H1 (cell line): ENCODE measurements at regions not wholly inside any gene's neighbourhood (a gene's known extent, or its start where the extent isn't known, plus 50 kb on each side); places are given as distances from the start of the nearest gene placed in this dataset.

Experiments used
- CTCF ChIA-PET: fragments of 300-600 bp; sonication (Branson Sonifier 250); formaldehyde crosslinking; loops from one replicate; lab custom pipeline; 2021; ENCODE audit not compliant: partially characterized antibody; lab: Charles Lee
- POLR2A ChIA-PET: fragments of 300-600 bp; sonication (Branson Sonifier 250); formaldehyde crosslinking; loops from one replicate; lab custom pipeline; 2021; ENCODE audit warnings: inconsistent platforms; ENCODE audit not compliant: partially characterized antibody; lab: Charles Lee
- DNase-seq, 2 experiments: peaks; one replicate each; pipeline versions ENCODE4 v3.0.0 to v3.0.0-alpha.2; 2010 to 2022; ENCODE audit warnings: low spot score in 2 of 2, low read depth in 1 of 2, mixed read lengths in 1 of 2
- FAIRE-seq: peaks from 2 replicates; lab custom pipeline; 2011; peaks lifted over from hg19 to GRCh38; lab: Jason Lieb, UNC
- H2AFZ ChIP-seq: 2 replicates; pipeline ENCODE4 v1.8.1; 2012; ENCODE audit warnings: low read length, inconsistent platforms
- H2AK5ac ChIP-seq: 2 replicates; pipeline ENCODE4 v1.6.1; 2013; ENCODE audit warnings: low read depth, low read length
- H2BK120ac ChIP-seq: replicated peaks from 2 replicates; pipeline ENCODE3; 2013; ENCODE audit warnings: low read depth, low read length, inconsistent platforms
- H2BK12ac ChIP-seq: 2 replicates; pipeline ENCODE4 v1.6.1; 2013; ENCODE audit warnings: low read depth, low read length
- H2BK15ac ChIP-seq: 2 replicates; pipeline ENCODE4 v1.6.1; 2013; ENCODE audit warnings: low read length
- H2BK20ac ChIP-seq: 2 replicates; pipeline ENCODE4 v1.6.1; 2013; ENCODE audit warnings: low read length
- H2BK5ac ChIP-seq: 2 replicates; pipeline ENCODE4 v1.6.1; 2013; ENCODE audit warnings: low read depth, low read length
- H3K14ac ChIP-seq: 2 replicates; pipeline ENCODE4 v1.6.1; 2013; ENCODE audit warnings: inconsistent platforms; ENCODE audit not compliant: insufficient read length
- H3K18ac ChIP-seq: 2 replicates; pipeline ENCODE4 v1.6.1; 2013; ENCODE audit warnings: low read length; ENCODE audit errors: extremely low read depth
- H3K23ac ChIP-seq: 2 replicates; pipeline ENCODE4 v1.6.1; 2013; ENCODE audit warnings: inconsistent platforms; ENCODE audit not compliant: insufficient read length
- H3K23me2 ChIP-seq: 2 replicates; pipeline ENCODE4 v1.6.1; 2013; ENCODE audit warnings: low read depth, low read length
- H3K27ac ChIP-seq: 2 replicates; pipeline ENCODE4 v1.6.1; 2011; ENCODE audit warnings: low read depth, low read length, inconsistent platforms
- H3K27me3 ChIP-seq, 4 experiments: replicated peaks in 1 of 4; 1 replicate in 1 of 4; 2 replicates in 3 of 4; pipeline versions ENCODE4 v1.6.1 to v1.8.1; 2011 to 2013; ENCODE audit warnings: low read length in 3 of 4, mild to moderate bottlenecking in 3 of 4, inconsistent platforms in 2 of 4, mixed read lengths in 2 of 4, moderate library complexity in 1 of 4; ENCODE audit not compliant: control insufficient read depth in 3 of 4, insufficient read depth in 3 of 4; ENCODE audit errors: extremely low read depth in 1 of 4
- H3K36me3 ChIP-seq, 4 experiments: 2 replicates each; pipeline versions ENCODE4 v1.6.1 to v1.8.1; 2011 to 2013; ENCODE audit warnings: mild to moderate bottlenecking in 4 of 4, low read length in 3 of 4, moderate library complexity in 2 of 4, control low read depth in 1 of 4, inconsistent platforms in 1 of 4; ENCODE audit not compliant: insufficient read depth in 4 of 4, control insufficient read depth in 2 of 4
- H3K4ac ChIP-seq: replicated peaks from 2 replicates; pipeline ENCODE3; 2013; ENCODE audit warnings: low read length, low read depth, mixed read lengths, inconsistent platforms; ENCODE audit not compliant: insufficient read length
- H3K4me1 ChIP-seq, 4 experiments: replicated peaks in 1 of 4; 1 replicate in 1 of 4; 2 replicates in 3 of 4; pipeline versions ENCODE4 v1.6.1 to v1.8.1; 2011 to 2013; ENCODE audit warnings: low read length in 3 of 4, inconsistent platforms in 2 of 4, mixed read lengths in 1 of 4; ENCODE audit not compliant: insufficient read depth in 4 of 4, control insufficient read depth in 3 of 4
- H3K4me2 ChIP-seq, 2 experiments: 2 replicates each; pipeline versions ENCODE4 v1.6.1 to v1.8.1; 2011 to 2013; ENCODE audit warnings: low read depth in 2 of 2, low read length in 2 of 2, control low read depth in 1 of 2, inconsistent platforms in 1 of 2, mild to moderate bottlenecking in 1 of 2; ENCODE audit not compliant: insufficient read depth in 1 of 2
- H3K4me3 ChIP-seq, 4 experiments: fragments of 200-600, 300-600 bp in 1 of 4; sonication (generic), shearing (Covaris generic), sonication (Bioruptor Twin) in 1 of 4; 2 replicates each; pipeline versions ENCODE4 v1.5.1 to v1.8.1; 2011 to 2016; ENCODE audit warnings: low read length in 4 of 4, low read depth in 3 of 4, control low read depth in 2 of 4, inconsistent platforms in 2 of 4, mild to moderate bottlenecking in 2 of 4, mixed read lengths in 1 of 4, moderate library complexity in 1 of 4; ENCODE audit not compliant: insufficient read depth in 2 of 4; ENCODE audit errors: extremely low read depth in 1 of 4
- H3K56ac ChIP-seq: replicated peaks from 2 replicates; pipeline ENCODE3; 2013; ENCODE audit warnings: low read depth, mild to moderate bottlenecking, mixed read lengths, low read length, inconsistent platforms; ENCODE audit not compliant: insufficient read length
- H3K79me1 ChIP-seq: 2 replicates; pipeline ENCODE4 v1.6.1; 2013; ENCODE audit warnings: low read depth, low read length, control low read depth
- H3K79me2 ChIP-seq, 2 experiments: 2 replicates each; pipeline versions ENCODE4 v1.6.1 to v1.8.1; 2012 to 2013; ENCODE audit warnings: low read length in 2 of 2, mild to moderate bottlenecking in 2 of 2, inconsistent platforms in 1 of 2; ENCODE audit not compliant: insufficient read depth in 2 of 2, control insufficient read depth in 1 of 2
- H3K9ac ChIP-seq, 4 experiments: replicated peaks in 1 of 4; 1 replicate in 1 of 4; 2 replicates in 3 of 4; pipeline versions ENCODE4 v1.6.1 to v1.8.1; 2011 to 2013; ENCODE audit warnings: low read depth in 3 of 4, low read length in 3 of 4, control low read depth in 2 of 4, mild to moderate bottlenecking in 2 of 4, moderate library complexity in 2 of 4, inconsistent platforms in 1 of 4; ENCODE audit errors: extremely low read depth in 1 of 4
- H3K9me3 ChIP-seq, 2 experiments: 2 replicates each; pipeline versions ENCODE4 v1.6.1 to v1.8.1; 2012 to 2013; ENCODE audit warnings: mild to moderate bottlenecking in 2 of 2, moderate library complexity in 2 of 2, control low read depth in 1 of 2, inconsistent platforms in 1 of 2, low read depth in 1 of 2, low read length in 1 of 2, mixed read lengths in 1 of 2; ENCODE audit not compliant: insufficient read depth in 2 of 2
- H4K20me1 ChIP-seq, 2 experiments: replicated peaks in 1 of 2; 2 replicates each; pipeline versions ENCODE3 to v1.8.1; 2011 to 2013; ENCODE audit warnings: inconsistent platforms in 2 of 2, low read length in 2 of 2, mild to moderate bottlenecking in 1 of 2; ENCODE audit not compliant: insufficient read depth in 2 of 2, control insufficient read depth in 1 of 2
- H4K5ac ChIP-seq: 2 replicates; pipeline ENCODE4 v1.6.1; 2013; ENCODE audit warnings: low read length, low read depth, mixed read lengths, inconsistent platforms; ENCODE audit not compliant: insufficient read length
- H4K8ac ChIP-seq: 2 replicates; pipeline ENCODE4 v1.8.0; 2013; ENCODE audit warnings: mild to moderate bottlenecking, moderate library complexity, low read length, inconsistent platforms; ENCODE audit not compliant: insufficient read depth; ENCODE audit errors: extremely low read depth
- H4K91ac ChIP-seq: replicated peaks from 2 replicates; pipeline ENCODE3; 2013; ENCODE audit warnings: low read length, mixed read lengths, inconsistent platforms; ENCODE audit not compliant: insufficient read length
- E2F6 ChIP-seq: IDR thresholded peaks from 2 replicates; pipeline ENCODE4 v1.6.1; 2012; ENCODE audit warnings: inconsistent platforms
- KDM5A ChIP-seq: fragments of 200-600 bp; IDR thresholded peaks from 2 replicates; pipeline ENCODE4 v1.7.1; 2012; ENCODE audit warnings: mild to moderate bottlenecking, low read length, inconsistent platforms, mixed read lengths
- SP4 ChIP-seq: IDR thresholded peaks from 2 replicates; pipeline ENCODE4 v1.6.1; 2012; ENCODE audit warnings: low read length, inconsistent platforms
- SUZ12 ChIP-seq: fragments of 200-600 bp; sonication (generic); IDR thresholded peaks from 2 replicates; pipeline ENCODE4 v1.6.1; 2012; ENCODE audit warnings: mild to moderate bottlenecking, inconsistent platforms, low read length, moderate library complexity, mixed read lengths
- TCF12 ChIP-seq: IDR thresholded peaks from 2 replicates; pipeline ENCODE4 v1.6.1; 2011; ENCODE audit warnings: low read depth, mild to moderate bottlenecking, low read length
- WGBS, 2 experiments: shearing (Covaris generic) in 1 of 2; methylation state at CpG; one replicate each; pipeline versions ENCODE4 v1.1.6 to v1.1.7; 2013 to 2015; ENCODE audit warnings: low lambda C conversion rate in 2 of 2, mixed read lengths in 2 of 2, inconsistent platforms in 1 of 2, low coverage in 1 of 2, missing lambda C conversion rate in 1 of 2; ENCODE audit not compliant: insufficient replicate concordance in 2 of 2, insufficient coverage in 1 of 2, insufficient read length in 1 of 2; ENCODE audit errors: extremely low coverage in 1 of 2, missing lambda C conversion rate in 1 of 2; 5-methylcytosine and 5-hydroxymethylcytosine counted together

DNA sequence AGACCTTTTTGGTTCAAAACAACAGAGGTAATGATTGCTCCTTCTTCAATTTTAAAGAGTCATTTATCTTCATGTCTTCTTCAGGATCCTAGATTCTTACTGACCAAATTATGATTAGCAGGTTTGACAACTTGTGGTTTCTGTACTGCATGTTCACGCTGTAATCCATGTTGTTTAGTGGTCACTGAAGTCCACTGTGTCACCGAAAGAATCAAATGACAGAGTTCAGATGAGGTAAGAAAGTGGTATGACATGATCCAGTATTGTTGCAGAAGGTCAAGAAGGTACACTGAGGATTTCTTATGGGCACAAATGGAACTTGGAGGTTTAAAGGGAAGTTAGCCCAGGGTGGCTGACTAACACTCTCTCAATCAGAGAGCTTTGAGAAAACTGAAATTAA lies 649.2 kb downstream of the EFNA5 start:
- H4K5ac ChIP-seq, result no peak overlapping the region
- H3K79me1 ChIP-seq, result no peaks in the 10 kb centered on the region
- H2BK15ac ChIP-seq, result no peak overlapping the region
- H3K4me3 ChIP-seq, result no peak overlapping the region
- H3K18ac ChIP-seq, result no peak overlapping the region
- no peak overlapping the region for H3K23ac ChIP-seq
- H3K23me2 ChIP-seq, result no peaks in the 10 kb centered on the region
- no peak overlapping the region for H2BK12ac ChIP-seq
- H4K8ac ChIP-seq, result no peak overlapping the region
- H2BK5ac ChIP-seq, result no peak overlapping the region
- 92% methylated on average over 2 of the region's 2 CpGs; no CpG with 5 or more reads in 1 of the 2 experiments for WGBS, 2 experiments
- no peak overlapping the region for H3K27ac ChIP-seq
- H3K27me3 ChIP-seq, result no peaks in the 10 kb centered on the region
- H4K91ac ChIP-seq, result no peak overlapping the region
- no peaks in the 10 kb centered on the region for H3K9me3 ChIP-seq
- no peak overlapping the region for H3K9ac ChIP-seq
- FAIRE-seq, result no peak
- H2BK120ac ChIP-seq, result no peak overlapping the region
- POLR2A ChIA-PET, result no interaction called here
- H3K56ac ChIP-seq, result no peak overlapping the region
- H3K4me1 ChIP-seq, result peaks cover 0 to 8% (median 2%) of the 10 kb centered on the region in 4 experiments; a peak in 2 of 7 replicates
- H3K36me3 ChIP-seq, result no peaks in the 10 kb centered on the region
- DNase-seq, result no peak
- no peak overlapping the region for H2AFZ ChIP-seq
- no peaks in the 10 kb centered on the region for H3K79me2 ChIP-seq
- CTCF ChIA-PET, result no interaction called here
- H2BK20ac ChIP-seq, result no peak overlapping the region
- H3K4ac ChIP-seq, result no peak overlapping the region
- H3K14ac ChIP-seq, result no peak overlapping the region
- no peak overlapping the region for H3K4me2 ChIP-seq
- H2AK5ac ChIP-seq, result no peak overlapping the region
- no peaks in the 10 kb centered on the region for H4K20me1 ChIP-seq
- TF ChIP-seq TCF12 (no peak), SUZ12 (no peak), E2F6 (no peak), KDM5A (no peak), SP4 (no peak)
